Esophagus squamous epithelium (tissue), 5 donors: ENCODE measurements at regions not wholly inside any gene's neighbourhood (a gene's known extent, or its start where the extent isn't known, plus 50 kb on each side); places are given as distances from the start of the nearest gene placed in this dataset.

Experiments
- DNase-seq: peaks from one replicate; lab custom pipeline; 2025; lab: John Stamatoyannopoulos, UW
- H3K27ac ChIP-seq, 4 donors: fragments of 200-600 bp; sonication (generic); one replicate each; pipeline ENCODE4 v1.5.1; 2016 to 2019; ENCODE audit warnings: mild to moderate bottlenecking in 1 of 4
- H3K27me3 ChIP-seq, 4 donors: fragments of 200-600 bp; sonication (generic); 1 replicate in 3 of 4; 2 replicates in 1 of 4; pipeline versions ENCODE4 v1.5.1 to v1.6.0; 2017 to 2021; ENCODE audit warnings: antibody characterized with exemption in 1 of 4
- H3K36me3 ChIP-seq, 3 donors: fragments of 200-600 bp; sonication (generic); one replicate each; pipeline ENCODE4 v1.5.1; 2016 to 2019
- H3K4me1 ChIP-seq, 3 donors: fragments of 200-600 bp; sonication (generic); one replicate each; pipeline ENCODE4 v1.5.1; 2017 to 2019
- H3K4me3 ChIP-seq, 4 donors: fragments of 200-600 bp; sonication (generic); 1 replicate in 3 of 4; 2 replicates in 1 of 4; pipeline ENCODE4 v1.5.1; 2016 to 2019; ENCODE audit warnings: mild to moderate bottlenecking in 2 of 4, moderate library complexity in 1 of 4
- H3K9me3 ChIP-seq, 3 donors: fragments of 200-600 bp; sonication (generic); one replicate each; pipeline ENCODE4 v1.5.1; 2016 to 2019
- POLR2A ChIP-seq, 4 donors: fragments of 450-650 bp; IDR thresholded peaks; one replicate each; pipeline ENCODE4 v1.6.1; 2017; ENCODE audit warnings: antibody characterized with exemption in 4 of 4, mild to moderate bottlenecking in 4 of 4, moderate library complexity in 3 of 4
- WGBS, 2 donors: methylation state at CpG; one replicate each; pipeline ENCODE4 v1.1.5; 2018; 5-methylcytosine and 5-hydroxymethylcytosine counted together
- intact Hi-C: fragments of 100-400 bp; cut with DNase I; formaldehyde crosslinking; loops from one replicate; pipeline ENCODE4 v1.15.0; 2022
- small RNA-seq, 4 donors: library from RNA; depleted of rRNA; stranded (forward); fragments of <200 nt; gene quantifications; one replicate each; pipeline ENCODE3, GENCODE V24; 2016
- TF ChIP-seq, protein P1 (sequence below), 6 experiments: fragments of 450-650 bp in 4 of 6; fragments of 200-600 bp in 2 of 6; sonication (generic) in 2 of 6; IDR thresholded peaks; one replicate each; pipeline ENCODE4 v1.5.1; 2016 to 2019; ENCODE audit warnings: antibody characterized with exemption in 6 of 6, mild to moderate bottlenecking in 4 of 6, moderate library complexity in 4 of 6
- donor health status: DM: yes; HTN: yes; CAD: no.

DNA sequence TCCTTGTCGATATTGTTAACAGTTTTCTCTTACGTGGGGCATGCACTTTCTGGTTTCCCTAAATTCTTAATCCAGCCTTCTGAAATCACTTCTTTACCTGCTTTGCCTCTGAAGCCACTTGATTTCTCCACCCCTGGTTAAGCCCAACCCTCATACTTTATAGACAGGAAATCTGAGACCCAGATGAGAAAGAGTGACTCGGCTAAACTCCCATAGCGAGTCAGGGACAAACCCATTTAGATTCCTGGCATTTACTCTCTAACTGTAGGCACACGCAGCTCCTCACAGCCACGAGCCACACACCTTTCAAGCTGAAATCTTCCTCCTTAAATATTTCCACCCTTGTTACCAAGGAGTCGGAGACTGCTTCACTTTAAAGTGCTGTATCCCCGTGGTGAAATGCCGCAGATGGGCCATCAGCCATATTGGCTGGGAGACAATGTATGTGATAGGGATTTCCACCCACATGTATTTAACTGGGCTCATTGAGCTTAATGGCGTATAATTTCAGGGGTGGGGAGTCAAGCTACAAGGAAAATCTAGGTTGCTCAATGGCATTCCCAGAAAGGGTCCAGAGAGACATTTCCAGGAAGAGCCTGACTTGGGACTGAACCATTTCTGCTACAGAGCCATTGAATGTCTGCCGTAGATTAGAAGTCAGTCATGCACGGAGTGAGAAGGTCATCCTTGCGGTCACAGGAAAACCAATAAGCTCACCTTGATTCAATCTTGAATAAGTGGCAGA is 49.9 kb upstream of the GRK3 start:
- Histone ChIP-seq H3K27ac (no peak overlapping the region), H3K4me3 (no peak overlapping the region), H3K27me3 (no peaks in the 10 kb centered on the region), H3K36me3 (no peaks in the 10 kb centered on the region), H3K4me1 (no peaks in the 10 kb centered on the region), H3K9me3 (no peaks in the 10 kb centered on the region)
- intact Hi-C loops = no loop called here
- WGBS, 2 donors = 74 to 80% methylated on average over 13 of the region's 13 CpGs
- no peak for TF ChIP-seq POLR2A (IDR thresholded peaks at IDR 0.05)
- TF ChIP-seq, protein P1, sequence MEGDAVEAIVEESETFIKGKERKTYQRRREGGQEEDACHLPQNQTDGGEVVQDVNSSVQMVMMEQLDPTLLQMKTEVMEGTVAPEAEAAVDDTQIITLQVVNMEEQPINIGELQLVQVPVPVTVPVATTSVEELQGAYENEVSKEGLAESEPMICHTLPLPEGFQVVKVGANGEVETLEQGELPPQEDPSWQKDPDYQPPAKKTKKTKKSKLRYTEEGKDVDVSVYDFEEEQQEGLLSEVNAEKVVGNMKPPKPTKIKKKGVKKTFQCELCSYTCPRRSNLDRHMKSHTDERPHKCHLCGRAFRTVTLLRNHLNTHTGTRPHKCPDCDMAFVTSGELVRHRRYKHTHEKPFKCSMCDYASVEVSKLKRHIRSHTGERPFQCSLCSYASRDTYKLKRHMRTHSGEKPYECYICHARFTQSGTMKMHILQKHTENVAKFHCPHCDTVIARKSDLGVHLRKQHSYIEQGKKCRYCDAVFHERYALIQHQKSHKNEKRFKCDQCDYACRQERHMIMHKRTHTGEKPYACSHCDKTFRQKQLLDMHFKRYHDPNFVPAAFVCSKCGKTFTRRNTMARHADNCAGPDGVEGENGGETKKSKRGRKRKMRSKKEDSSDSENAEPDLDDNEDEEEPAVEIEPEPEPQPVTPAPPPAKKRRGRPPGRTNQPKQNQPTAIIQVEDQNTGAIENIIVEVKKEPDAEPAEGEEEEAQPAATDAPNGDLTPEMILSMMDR (IDR thresholded peaks at IDR 0.05) = no peak
- no peak for DNase-seq

Small RNA genes in the stretch of these regions (small RNA-seq; reads per million reads assigned to genes)
- gene IGLL3P = 0 reads per million in 4 donors
- gene MIR6817 = 0 to 0.15 (median 0.07) reads per million in 4 donors
